ENCODE measurements at regions not wholly inside any gene's neighbourhood (a gene's known extent, or its start where the extent isn't known, plus 50 kb on each side); places are given as distances from the start of the nearest gene placed in this dataset.

- Histone ChIP-seq H3K4me3 (no peak overlapping the region), H3K9me3 (replicated peaks) (peaks cover 10% of the 10 kb centered on the region)
- no peak for DNase-seq
Observed at GRCh38 chr11:43200031-43200430, 111.8 kb upstream of the API5 start.

DNA sequence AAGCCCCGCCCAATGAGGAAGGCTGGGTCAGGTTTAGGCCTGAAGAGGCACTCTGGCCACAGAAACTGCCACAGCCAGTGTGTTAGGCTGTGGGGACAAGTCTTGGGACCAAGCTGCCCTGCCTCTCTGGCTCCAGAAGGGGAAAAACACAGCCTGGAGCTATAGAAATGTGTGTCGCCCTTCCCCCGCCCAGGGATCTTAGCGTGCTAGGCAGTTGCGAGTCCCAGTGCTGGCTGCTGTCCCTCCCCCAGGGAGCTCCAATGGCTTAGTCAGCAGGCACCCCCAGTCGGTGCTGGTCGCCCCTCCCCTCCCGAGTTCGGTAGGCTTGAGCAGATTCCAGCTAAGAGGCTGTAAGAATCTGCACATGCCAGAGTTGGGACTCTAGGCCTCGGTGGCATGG lies 99.5 kb upstream of the API5 start:
- intact Hi-C loops (cut with micrococcal nuclease) = no loop called here
- peaks cover 51% of the 10 kb centered on the region for H3K9me3 ChIP-seq (replicated peaks)
- no peaks in the 10 kb centered on the region for H3K36me3 ChIP-seq
- no peaks in the 10 kb centered on the region for H3K4me1 ChIP-seq
- no peak overlapping the region for H3K27ac ChIP-seq (replicated peaks)
- no peak for DNase-seq
- no peaks in the 10 kb centered on the region for H3K27me3 ChIP-seq (ENCODE audit: low read depth)
- TF ChIP-seq CTCF (IDR thresholded peaks at IDR 0.05; ENCODE audit: borderline replicate concordance) = no peak
- H3K4me3 ChIP-seq = no peak overlapping the region

More at GRCh38 chr11:43200031-43200430, 111.8 kb upstream of the API5 start:
- Histone ChIP-seq H3K27me3 (ENCODE audit: low read depth) (no peaks in the 10 kb centered on the region), H3K4me1 (no peaks in the 10 kb centered on the region), H3K36me3 (no peaks in the 10 kb centered on the region), H3K27ac (replicated peaks) (no peak overlapping the region)
- no peak for TF ChIP-seq CTCF (IDR thresholded peaks at IDR 0.05; ENCODE audit: borderline replicate concordance)
- intact Hi-C loops (cut with micrococcal nuclease) = no loop called here

DNA sequence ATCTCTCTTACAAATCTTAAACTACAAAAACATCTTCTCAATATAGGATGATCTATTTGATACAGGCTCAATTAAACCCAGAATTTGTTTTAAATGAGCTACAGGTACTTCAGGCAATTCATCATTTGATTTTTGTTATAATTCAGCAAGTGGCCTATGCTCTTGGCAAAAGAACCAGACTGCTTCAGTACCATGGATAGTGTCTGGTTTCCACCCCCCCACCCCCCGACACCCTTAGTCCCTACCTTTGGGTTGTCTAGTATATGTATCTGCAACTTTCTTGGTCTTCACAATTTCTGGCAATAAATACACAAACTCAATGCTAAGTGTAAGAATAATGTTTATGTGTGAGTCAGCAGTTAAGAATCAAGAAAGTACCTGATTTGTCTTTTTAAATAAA lies 97.3 kb upstream of the API5 start:
- Histone ChIP-seq H3K9me3 (replicated peaks) (peaks cover 29% of the 10 kb centered on the region), H3K4me3 (no peak overlapping the region), H3K27ac (replicated peaks) (no peak overlapping the region), H3K27me3 (ENCODE audit: low read depth) (no peaks in the 10 kb centered on the region), H3K4me1 (no peaks in the 10 kb centered on the region), H3K36me3 (no peaks in the 10 kb centered on the region)
- no peak for TF ChIP-seq CTCF (IDR thresholded peaks at IDR 0.05; ENCODE audit: borderline replicate concordance)
- DNase-seq = no peak
- intact Hi-C loops (cut with micrococcal nuclease) = no loop called here

DNA sequence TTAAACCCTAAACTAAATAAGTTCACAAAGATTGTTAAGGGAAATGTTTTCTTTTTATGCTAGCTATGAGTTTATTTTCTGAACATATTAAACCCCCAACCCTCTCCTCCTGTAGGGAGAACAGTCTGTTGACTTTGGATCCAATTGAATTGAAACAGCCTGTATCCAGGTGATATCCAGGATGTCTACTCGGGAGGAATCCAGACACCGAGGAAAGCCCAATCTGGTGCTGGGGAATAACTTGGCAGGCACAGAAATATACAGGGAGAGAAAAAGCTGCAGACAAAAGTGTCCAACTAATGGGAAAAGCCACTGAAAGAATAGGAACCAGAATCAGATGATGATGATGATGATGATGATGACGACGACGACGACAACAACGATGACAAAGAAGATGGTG lies 93.9 kb upstream of the API5 start:
- H3K9me3 ChIP-seq (replicated peaks) = no peaks in the 10 kb centered on the region
- H3K27me3 ChIP-seq (ENCODE audit: low read depth) = no peaks in the 10 kb centered on the region
- no peak for DNase-seq
- no peaks in the 10 kb centered on the region for H3K4me1 ChIP-seq
- no peak for TF ChIP-seq CTCF (IDR thresholded peaks at IDR 0.05; ENCODE audit: borderline replicate concordance)
- H3K36me3 ChIP-seq = no peaks in the 10 kb centered on the region
- no peak overlapping the region for H3K27ac ChIP-seq (replicated peaks)
- no peak overlapping the region for H3K4me3 ChIP-seq
- intact Hi-C loops (cut with micrococcal nuclease) = no loop called here

DNA sequence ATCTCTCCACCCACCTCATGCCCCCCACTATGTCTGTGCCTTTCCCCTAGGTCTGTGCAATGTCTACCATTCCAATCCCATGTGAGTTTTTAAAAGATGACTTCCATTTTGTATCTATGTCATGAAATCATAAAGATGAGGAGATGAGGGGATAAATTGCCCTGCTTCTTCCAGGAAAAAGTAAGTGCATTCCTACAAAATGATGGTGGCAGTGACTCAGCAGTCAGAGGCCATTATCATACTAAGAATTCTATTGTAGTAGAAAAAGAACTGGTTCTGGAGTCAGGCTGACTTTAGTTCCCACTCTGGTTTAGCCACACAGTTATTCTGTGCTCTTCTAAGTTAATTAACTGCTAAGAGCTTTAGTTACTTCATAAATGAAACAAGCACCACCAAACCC lies 89.6 kb upstream of the API5 start:
- no peaks in the 10 kb centered on the region for H3K27me3 ChIP-seq (ENCODE audit: low read depth)
- no peaks in the 10 kb centered on the region for H3K36me3 ChIP-seq
- H3K4me3 ChIP-seq = no peak overlapping the region
- no peak overlapping the region for H3K27ac ChIP-seq (replicated peaks)
- no peak for TF ChIP-seq CTCF (IDR thresholded peaks at IDR 0.05; ENCODE audit: borderline replicate concordance)
- no peaks in the 10 kb centered on the region for H3K9me3 ChIP-seq (replicated peaks)
- intact Hi-C loops (cut with micrococcal nuclease) = no loop called here
- no peaks in the 10 kb centered on the region for H3K4me1 ChIP-seq
- DNase-seq = no peak

GRCh38 chr11:43223026-43223425 lies 88.8 kb upstream of the API5 start:
- intact Hi-C loops (cut with micrococcal nuclease) = no loop called here
- Histone ChIP-seq H3K4me3 (no peak overlapping the region), H3K27me3 (ENCODE audit: low read depth) (no peaks in the 10 kb centered on the region), H3K36me3 (no peaks in the 10 kb centered on the region), H3K9me3 (replicated peaks) (no peaks in the 10 kb centered on the region), H3K4me1 (no peaks in the 10 kb centered on the region), H3K27ac (replicated peaks) (no peak overlapping the region)
- TF ChIP-seq CTCF (IDR thresholded peaks at IDR 0.05; ENCODE audit: borderline replicate concordance) = no peak
- no peak for DNase-seq
